H1 (cell line): ENCODE measurements at regions not wholly inside any gene's neighbourhood (a gene's known extent, or its start where the extent isn't known, plus 50 kb on each side); places are given as distances from the start of the nearest gene placed in this dataset.

Experiments
- BACH1 ChIP-seq: IDR thresholded peaks from 2 replicates; pipeline ENCODE4 v1.6.1; 2012; ENCODE audit warnings: low read length, improper control_type of control experiment
- EZH2 ChIP-seq: fragments of 200-600 bp; sonication (generic); IDR thresholded peaks from 2 replicates; pipeline ENCODE4 v1.7.1; 2012; ENCODE audit warnings: low read depth, mild to moderate bottlenecking, moderate library complexity, low read length, inconsistent platforms; ENCODE audit not compliant: severe bottlenecking
- KDM4A ChIP-seq: IDR thresholded peaks from one replicate; pipeline ENCODE4 v1.7.1; 2012; ENCODE audit warnings: low read depth, mild to moderate bottlenecking, moderate library complexity, low read length, inconsistent platforms; ENCODE audit not compliant: severe bottlenecking
- RBBP5 ChIP-seq: IDR thresholded peaks from 2 replicates; pipeline ENCODE4 v1.7.1; 2012; ENCODE audit warnings: low read depth, mild to moderate bottlenecking, inconsistent platforms, low read length, moderate library complexity, borderline replicate concordance
- SUZ12 ChIP-seq: fragments of 200-600 bp; sonication (generic); IDR thresholded peaks from 2 replicates; pipeline ENCODE4 v1.6.1; 2012; ENCODE audit warnings: mild to moderate bottlenecking, inconsistent platforms, low read length, moderate library complexity, mixed read lengths

- no peak for TF ChIP-seq KDM4A
- TF ChIP-seq BACH1: no peak
- TF ChIP-seq EZH2: no peak
- no peak for TF ChIP-seq RBBP5
- TF ChIP-seq SUZ12: no peak
Observed at GRCh38 chr5:167853421-167853820, 438.0 kb upstream of the WWC1 start (continued).
